ENCODE measurements at regions not wholly inside any gene's neighbourhood (a gene's known extent, or its start where the extent isn't known, plus 50 kb on each side); places are given as distances from the start of the nearest gene placed in this dataset.

DNA sequence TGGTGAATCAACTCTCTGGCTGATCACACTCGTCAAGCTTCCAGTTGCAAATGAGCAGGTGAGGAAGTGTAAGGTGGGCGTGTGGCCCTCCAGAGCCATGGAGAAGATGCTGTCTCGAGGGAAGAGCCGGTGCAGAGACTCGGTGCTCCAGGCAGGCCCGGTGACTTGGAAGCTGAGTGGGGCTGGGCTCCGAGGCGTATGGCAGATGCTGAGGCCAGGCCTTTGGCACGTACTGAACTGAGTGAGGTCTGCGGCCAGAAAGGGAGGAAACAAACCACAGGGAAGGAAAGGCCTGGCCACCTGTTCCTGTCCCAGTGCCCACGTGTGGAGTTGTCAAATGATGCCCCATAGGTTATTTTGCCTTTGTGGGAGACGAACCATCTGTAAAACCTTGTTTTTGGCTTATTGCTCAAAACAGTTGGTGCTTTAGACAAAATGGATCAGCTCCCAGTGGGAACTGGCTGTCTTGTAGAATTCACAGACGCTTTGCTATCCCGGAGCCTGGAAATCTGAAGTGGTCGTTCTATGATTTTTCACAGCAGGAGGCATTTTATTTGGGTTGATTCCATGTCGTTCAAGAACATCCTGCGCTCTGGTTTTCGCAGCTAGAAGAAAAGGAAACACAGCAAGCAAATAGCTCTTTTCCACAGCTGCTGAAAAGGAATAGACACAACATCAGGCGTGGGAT lies 117.5 kb upstream of the TMEM18 start:
- no peak overlapping the region for H3K4me2 ChIP-seq (ENCODE audit: low read depth, low read length)
- no peaks in the 10 kb centered on the region for H3K4me1 ChIP-seq (ENCODE audit: low read length)

DNA sequence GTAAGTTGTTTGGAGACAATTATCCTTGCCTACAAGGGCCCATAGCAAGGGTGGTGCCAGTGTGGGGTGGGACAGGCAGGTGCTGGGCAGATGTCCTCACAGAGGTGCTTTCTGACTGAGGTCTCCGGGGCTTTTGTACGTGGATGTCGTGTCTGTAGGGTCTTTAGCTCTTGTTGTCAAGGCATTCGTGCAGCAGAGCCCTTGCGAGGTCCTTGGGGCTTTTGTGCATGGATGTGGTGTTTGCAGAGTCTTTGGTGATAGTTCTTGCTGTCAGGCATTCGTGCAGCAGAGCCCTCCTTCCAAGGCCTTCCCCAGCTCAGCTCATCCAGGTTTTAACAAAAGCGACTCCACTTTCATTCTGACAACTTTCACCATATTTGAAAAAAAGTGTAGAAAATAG lies 116.0 kb upstream of the TMEM18 start:
- H4K20me1 ChIP-seq (ENCODE audit: insufficient read depth, low read length): no peaks in the 10 kb centered on the region
- H3K9ac ChIP-seq (ENCODE audit: low read length): no peak overlapping the region
- H3K9me3 ChIP-seq (replicated peaks; ENCODE audit: insufficient read depth, low read length): no peaks in the 10 kb centered on the region
- H3K27me3 ChIP-seq (replicated peaks; ENCODE audit: insufficient read depth, low read length): no peaks in the 10 kb centered on the region
- H3K4me1 ChIP-seq (ENCODE audit: low read length): no peaks in the 10 kb centered on the region
- no peaks in the 10 kb centered on the region for H3F3A ChIP-seq (ENCODE audit: insufficient read depth, low read length)
- no peaks in the 10 kb centered on the region for H3K9me2 ChIP-seq (replicated peaks; ENCODE audit: insufficient read depth, low read length)
- H3K79me2 ChIP-seq (ENCODE audit: low read length): no peaks in the 10 kb centered on the region
- no peak for TF ChIP-seq EZH2phosphoT487 (IDR thresholded peaks at IDR 0.05; ENCODE audit: low read length)
- TF ChIP-seq, protein P1, sequence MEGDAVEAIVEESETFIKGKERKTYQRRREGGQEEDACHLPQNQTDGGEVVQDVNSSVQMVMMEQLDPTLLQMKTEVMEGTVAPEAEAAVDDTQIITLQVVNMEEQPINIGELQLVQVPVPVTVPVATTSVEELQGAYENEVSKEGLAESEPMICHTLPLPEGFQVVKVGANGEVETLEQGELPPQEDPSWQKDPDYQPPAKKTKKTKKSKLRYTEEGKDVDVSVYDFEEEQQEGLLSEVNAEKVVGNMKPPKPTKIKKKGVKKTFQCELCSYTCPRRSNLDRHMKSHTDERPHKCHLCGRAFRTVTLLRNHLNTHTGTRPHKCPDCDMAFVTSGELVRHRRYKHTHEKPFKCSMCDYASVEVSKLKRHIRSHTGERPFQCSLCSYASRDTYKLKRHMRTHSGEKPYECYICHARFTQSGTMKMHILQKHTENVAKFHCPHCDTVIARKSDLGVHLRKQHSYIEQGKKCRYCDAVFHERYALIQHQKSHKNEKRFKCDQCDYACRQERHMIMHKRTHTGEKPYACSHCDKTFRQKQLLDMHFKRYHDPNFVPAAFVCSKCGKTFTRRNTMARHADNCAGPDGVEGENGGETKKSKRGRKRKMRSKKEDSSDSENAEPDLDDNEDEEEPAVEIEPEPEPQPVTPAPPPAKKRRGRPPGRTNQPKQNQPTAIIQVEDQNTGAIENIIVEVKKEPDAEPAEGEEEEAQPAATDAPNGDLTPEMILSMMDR (IDR thresholded peaks at IDR 0.05; ENCODE audit: low read length): no peak
- TF ChIP-seq EZH2 (optimal IDR thresholded peaks at IDR 0.05; ENCODE audit: low read depth, low read length): no peak
- no peak overlapping the region for H3K27ac ChIP-seq (ENCODE audit: low read length)
- no peak for DNase-seq
- H3K4me2 ChIP-seq (ENCODE audit: low read depth, low read length): no peak overlapping the region
- no peaks in the 10 kb centered on the region for H3K36me3 ChIP-seq (replicated peaks; ENCODE audit: insufficient read depth, low read length)
- no peak overlapping the region for H3K4me3 ChIP-seq (ENCODE audit: low read length)
- H2AFZ ChIP-seq (ENCODE audit: low read length): no peak overlapping the region

More for the DNA sequence above, 117.5 kb upstream of the TMEM18 start:
- H4K20me1 ChIP-seq (ENCODE audit: insufficient read depth, low read length): no peaks in the 10 kb centered on the region
- DNase-seq: no peak
- H3K4me3 ChIP-seq (ENCODE audit: low read length): no peak overlapping the region
- H3K36me3 ChIP-seq (replicated peaks; ENCODE audit: insufficient read depth, low read length): no peaks in the 10 kb centered on the region
- no peaks in the 10 kb centered on the region for H3K9me3 ChIP-seq (replicated peaks; ENCODE audit: insufficient read depth, low read length)
- TF ChIP-seq, protein P1 (IDR thresholded peaks at IDR 0.05; ENCODE audit: low read length): no peak
- TF ChIP-seq EZH2 (optimal IDR thresholded peaks at IDR 0.05; ENCODE audit: low read depth, low read length) (no peak), EZH2phosphoT487 (IDR thresholded peaks at IDR 0.05; ENCODE audit: low read length) (no peak)
- H3F3A ChIP-seq (ENCODE audit: insufficient read depth, low read length): no peaks in the 10 kb centered on the region
- H3K27ac ChIP-seq (ENCODE audit: low read length): no peak overlapping the region
- H2AFZ ChIP-seq (ENCODE audit: low read length): no peak overlapping the region
- no peaks in the 10 kb centered on the region for H3K79me2 ChIP-seq (ENCODE audit: low read length)
- H3K9me2 ChIP-seq (replicated peaks; ENCODE audit: insufficient read depth, low read length): no peaks in the 10 kb centered on the region
- no peaks in the 10 kb centered on the region for H3K27me3 ChIP-seq (replicated peaks; ENCODE audit: insufficient read depth, low read length)
- H3K9ac ChIP-seq (ENCODE audit: low read length): no peak overlapping the region

DNA sequence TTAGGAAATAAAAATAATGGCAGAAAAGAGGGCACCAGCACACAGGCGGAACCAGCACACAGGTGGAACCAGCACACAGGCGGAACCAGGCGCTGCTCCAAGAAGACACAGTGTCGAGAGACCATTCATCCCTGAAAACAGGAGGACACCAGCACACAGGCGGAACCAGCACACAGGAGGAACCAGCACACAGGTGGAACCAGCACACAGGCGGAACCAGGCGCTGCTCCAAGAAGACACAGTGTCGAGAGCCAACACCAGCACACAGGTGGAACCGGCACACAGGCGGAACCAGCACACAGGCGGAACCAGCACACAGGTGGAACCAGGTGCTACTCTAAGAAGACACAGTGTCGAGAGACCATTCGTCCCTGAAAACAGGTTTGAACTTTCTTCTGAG lies 115.5 kb upstream of the TMEM18 start:
- Histone ChIP-seq H3K9me3 (replicated peaks; ENCODE audit: insufficient read depth, low read length) (no peaks in the 10 kb centered on the region), H3K36me3 (replicated peaks; ENCODE audit: insufficient read depth, low read length) (no peaks in the 10 kb centered on the region), H3K27me3 (replicated peaks; ENCODE audit: insufficient read depth, low read length) (no peaks in the 10 kb centered on the region)

More for the DNA sequence above, 115.5 kb upstream of the TMEM18 start:
- Histone ChIP-seq H3K4me2 (ENCODE audit: low read depth, low read length) (no peak overlapping the region), H3K27ac (ENCODE audit: low read length) (no peak overlapping the region), H3F3A (ENCODE audit: insufficient read depth, low read length) (no peaks in the 10 kb centered on the region), H4K20me1 (ENCODE audit: insufficient read depth, low read length) (no peaks in the 10 kb centered on the region), H2AFZ (ENCODE audit: low read length) (no peak overlapping the region), H3K79me2 (ENCODE audit: low read length) (no peaks in the 10 kb centered on the region), H3K9ac (ENCODE audit: low read length) (no peak overlapping the region), H3K4me1 (ENCODE audit: low read length) (no peaks in the 10 kb centered on the region), H3K9me2 (replicated peaks; ENCODE audit: insufficient read depth, low read length) (no peaks in the 10 kb centered on the region), H3K4me3 (ENCODE audit: low read length) (no peak overlapping the region)
- TF ChIP-seq, protein P1 (IDR thresholded peaks at IDR 0.05; ENCODE audit: low read length): no peak
- TF ChIP-seq EZH2 (optimal IDR thresholded peaks at IDR 0.05; ENCODE audit: low read depth, low read length) (no peak), EZH2phosphoT487 (IDR thresholded peaks at IDR 0.05; ENCODE audit: low read length) (no peak)
- no peak for DNase-seq

Data from MM.1S (cell line).